ENCODE measurements at regions not wholly inside any gene's neighbourhood (a gene's known extent, or its start where the extent isn't known, plus 50 kb on each side); places are given as distances from the start of the nearest gene placed in this dataset.
"Not testable (repeated sequence)": the region's sequence is repeated elsewhere in the genome, so short reads cannot be mapped to it uniquely, and the experiment has no call there.

- H3K9me3 ChIP-seq (ENCODE audit: control insufficient read depth, low read length) = no peaks in the 10 kb centered on the region
- no peak overlapping the region for H3K27ac ChIP-seq (ENCODE audit: low read depth, low read length, severe bottlenecking)
- no peaks in the 10 kb centered on the region for H3K36me3 ChIP-seq (ENCODE audit: control insufficient read depth, insufficient read depth, low read length)
- no peak overlapping the region for H3K4me3 ChIP-seq (ENCODE audit: extremely low read depth, insufficient read depth, low read length, poor library complexity, severe bottlenecking)
- H3K4me1 ChIP-seq (ENCODE audit: control insufficient read depth, insufficient read depth, low read length, poor library complexity, severe bottlenecking) = no peaks in the 10 kb centered on the region
- WGBS, 2 experiments (ENCODE audit: insufficient coverage in 2 of 2) = no CpG with 5 or more reads among the region's 1 CpG
Measured at GRCh38 chr18:42534313-42534712, 579.3 kb downstream of the PIK3C3 start.

- no peaks in the 10 kb centered on the region for H3K4me1 ChIP-seq (ENCODE audit: control insufficient read depth, insufficient read depth, low read length, poor library complexity, severe bottlenecking)
- no peaks in the 10 kb centered on the region for H3K36me3 ChIP-seq (ENCODE audit: control insufficient read depth, insufficient read depth, low read length)
- H3K27ac ChIP-seq (ENCODE audit: low read depth, low read length, severe bottlenecking) = no peak overlapping the region
- H3K4me3 ChIP-seq (ENCODE audit: extremely low read depth, insufficient read depth, low read length, poor library complexity, severe bottlenecking) = no peak overlapping the region
- H3K9me3 ChIP-seq (ENCODE audit: control insufficient read depth, low read length) = no peaks in the 10 kb centered on the region
- no CpG with 5 or more reads among the region's 1 CpG for WGBS, 2 experiments (ENCODE audit: insufficient coverage in 2 of 2)
Measured at GRCh38 chr18:42536442-42536841, 579.0 kb downstream of the RIT2 start.

GRCh38 chr18:42537291-42537690, 578.2 kb downstream of the RIT2 start:
- 83% methylated on average over 2 of the region's 2 CpGs; no CpG with 5 or more reads in 1 of the 2 experiments for WGBS, 2 experiments (ENCODE audit: insufficient coverage in 2 of 2)
- Histone ChIP-seq H3K4me3 (ENCODE audit: extremely low read depth, insufficient read depth, low read length, poor library complexity, severe bottlenecking) (no peak overlapping the region), H3K36me3 (ENCODE audit: control insufficient read depth, insufficient read depth, low read length) (no peaks in the 10 kb centered on the region)

GRCh38 chr18:42544901-42545300, 570.6 kb downstream of the RIT2 start:
- WGBS, 2 experiments (ENCODE audit: insufficient coverage in 2 of 2) = no CpG with 5 or more reads among the region's 1 CpG
- Histone ChIP-seq H3K27ac (ENCODE audit: low read depth, low read length, severe bottlenecking) (no peak overlapping the region), H3K9me3 (ENCODE audit: control insufficient read depth, low read length) (no peaks in the 10 kb centered on the region), H3K36me3 (ENCODE audit: control insufficient read depth, insufficient read depth, low read length) (no peaks in the 10 kb centered on the region), H3K4me1 (ENCODE audit: control insufficient read depth, insufficient read depth, low read length, poor library complexity, severe bottlenecking) (no peaks in the 10 kb centered on the region), H3K4me3 (ENCODE audit: extremely low read depth, insufficient read depth, low read length, poor library complexity, severe bottlenecking) (no peak overlapping the region)

More at GRCh38 chr18:42537291-42537690, 578.2 kb downstream of the RIT2 start:
- H3K9me3 ChIP-seq (ENCODE audit: control insufficient read depth, low read length) = no peaks in the 10 kb centered on the region
- H3K27ac ChIP-seq (ENCODE audit: low read depth, low read length, severe bottlenecking) = no peak overlapping the region
- no peaks in the 10 kb centered on the region for H3K4me1 ChIP-seq (ENCODE audit: control insufficient read depth, insufficient read depth, low read length, poor library complexity, severe bottlenecking)

- no peaks in the 10 kb centered on the region for H3K4me1 ChIP-seq (ENCODE audit: control insufficient read depth, insufficient read depth, low read length, poor library complexity, severe bottlenecking)
- H3K36me3 ChIP-seq (ENCODE audit: control insufficient read depth, insufficient read depth, low read length) = no peaks in the 10 kb centered on the region
- no peak overlapping the region for H3K27ac ChIP-seq (ENCODE audit: low read depth, low read length, severe bottlenecking)
- WGBS, 2 experiments (ENCODE audit: insufficient coverage in 2 of 2) = 86 to 91% methylated on average over 3 to 4 of the region's 5 CpGs
- no peak overlapping the region for H3K4me3 ChIP-seq (ENCODE audit: extremely low read depth, insufficient read depth, low read length, poor library complexity, severe bottlenecking)
- H3K9me3 ChIP-seq (ENCODE audit: control insufficient read depth, low read length) = no peaks in the 10 kb centered on the region
Measured at GRCh38 chr18:42545825-42546224, 569.7 kb downstream of the RIT2 start.

- WGBS, 2 experiments (ENCODE audit: insufficient coverage in 2 of 2) = 67 to 100% methylated on average over 1 of the region's 1 CpG
- Histone ChIP-seq H3K36me3 (ENCODE audit: control insufficient read depth, insufficient read depth, low read length) (no peaks in the 10 kb centered on the region), H3K4me1 (ENCODE audit: control insufficient read depth, insufficient read depth, low read length, poor library complexity, severe bottlenecking) (no peaks in the 10 kb centered on the region), H3K9me3 (ENCODE audit: control insufficient read depth, low read length) (no peaks in the 10 kb centered on the region), H3K27ac (ENCODE audit: low read depth, low read length, severe bottlenecking) (no peak overlapping the region), H3K4me3 (ENCODE audit: extremely low read depth, insufficient read depth, low read length, poor library complexity, severe bottlenecking) (no peak overlapping the region)
Measured at GRCh38 chr18:42548493-42548892, 567.0 kb downstream of the RIT2 start.

- no peaks in the 10 kb centered on the region for H3K4me1 ChIP-seq (ENCODE audit: control insufficient read depth, insufficient read depth, low read length, poor library complexity, severe bottlenecking)
- no peaks in the 10 kb centered on the region for H3K36me3 ChIP-seq (ENCODE audit: control insufficient read depth, insufficient read depth, low read length)
- H3K9me3 ChIP-seq (ENCODE audit: control insufficient read depth, low read length) = no peaks in the 10 kb centered on the region
- H3K27ac ChIP-seq (ENCODE audit: low read depth, low read length, severe bottlenecking) = no peak overlapping the region
- H3K4me3 ChIP-seq (ENCODE audit: extremely low read depth, insufficient read depth, low read length, poor library complexity, severe bottlenecking) = no peak overlapping the region
- WGBS, 2 experiments (ENCODE audit: insufficient coverage in 2 of 2) = 80 to 100% methylated on average over 1 to 3 of the region's 3 CpGs
Measured at GRCh38 chr18:42549596-42549995, 565.9 kb downstream of the RIT2 start.

GRCh38 chr18:42552559-42552958, 562.9 kb downstream of the RIT2 start:
- H3K9me3 ChIP-seq (ENCODE audit: control insufficient read depth, low read length); H3K36me3 ChIP-seq (ENCODE audit: control insufficient read depth, insufficient read depth, low read length); H3K4me3 ChIP-seq (ENCODE audit: extremely low read depth, insufficient read depth, low read length, poor library complexity, severe bottlenecking); H3K27ac ChIP-seq (ENCODE audit: low read depth, low read length, severe bottlenecking); H3K4me1 ChIP-seq (ENCODE audit: control insufficient read depth, insufficient read depth, low read length, poor library complexity, severe bottlenecking): not testable (repeated sequence)
- 72 to 81% methylated on average over 4 of the region's 4 CpGs for WGBS, 2 experiments (ENCODE audit: insufficient coverage in 2 of 2)

GRCh38 chr18:42559069-42559690, 556.3 kb downstream of the RIT2 start:
- no peaks in the 10 kb centered on the region for H3K4me1 ChIP-seq (ENCODE audit: control insufficient read depth, insufficient read depth, low read length, poor library complexity, severe bottlenecking)
- WGBS, 2 experiments (ENCODE audit: insufficient coverage in 2 of 2) = no CpG with 5 or more reads among the region's 2 CpGs
- H3K27ac ChIP-seq (ENCODE audit: low read depth, low read length, severe bottlenecking) = no peak overlapping the region
- no peak overlapping the region for H3K4me3 ChIP-seq (ENCODE audit: extremely low read depth, insufficient read depth, low read length, poor library complexity, severe bottlenecking)
- no peaks in the 10 kb centered on the region for H3K36me3 ChIP-seq (ENCODE audit: control insufficient read depth, insufficient read depth, low read length)
- H3K9me3 ChIP-seq (ENCODE audit: control insufficient read depth, low read length) = no peaks in the 10 kb centered on the region

GRCh38 chr18:42561521-42561920, 554.0 kb downstream of the RIT2 start:
- H3K27ac ChIP-seq (ENCODE audit: low read depth, low read length, severe bottlenecking) = no peak overlapping the region
- no peaks in the 10 kb centered on the region for H3K36me3 ChIP-seq (ENCODE audit: control insufficient read depth, insufficient read depth, low read length)
- H3K4me3 ChIP-seq (ENCODE audit: extremely low read depth, insufficient read depth, low read length, poor library complexity, severe bottlenecking) = no peak overlapping the region
- H3K9me3 ChIP-seq (ENCODE audit: control insufficient read depth, low read length) = no peaks in the 10 kb centered on the region
- no peaks in the 10 kb centered on the region for H3K4me1 ChIP-seq (ENCODE audit: control insufficient read depth, insufficient read depth, low read length, poor library complexity, severe bottlenecking)
- no CpG with 5 or more reads among the region's 1 CpG for WGBS, 2 experiments (ENCODE audit: insufficient coverage in 2 of 2)

GRCh38 chr18:42563995-42564394, 551.5 kb downstream of the RIT2 start:
- Histone ChIP-seq H3K4me3 (ENCODE audit: extremely low read depth, insufficient read depth, low read length, poor library complexity, severe bottlenecking) (no peak overlapping the region), H3K9me3 (ENCODE audit: control insufficient read depth, low read length) (no peaks in the 10 kb centered on the region), H3K4me1 (ENCODE audit: control insufficient read depth, insufficient read depth, low read length, poor library complexity, severe bottlenecking) (no peaks in the 10 kb centered on the region), H3K27ac (ENCODE audit: low read depth, low read length, severe bottlenecking) (no peak overlapping the region), H3K36me3 (ENCODE audit: control insufficient read depth, insufficient read depth, low read length) (no peaks in the 10 kb centered on the region)
- WGBS, 2 experiments (ENCODE audit: insufficient coverage in 2 of 2) = 67 to 100% methylated on average over 1 to 2 of the region's 3 CpGs
